ENCODE measurements at regions not wholly inside any gene's neighbourhood (a gene's known extent, or its start where the extent isn't known, plus 50 kb on each side); places are given as distances from the start of the nearest gene placed in this dataset.

DNA sequence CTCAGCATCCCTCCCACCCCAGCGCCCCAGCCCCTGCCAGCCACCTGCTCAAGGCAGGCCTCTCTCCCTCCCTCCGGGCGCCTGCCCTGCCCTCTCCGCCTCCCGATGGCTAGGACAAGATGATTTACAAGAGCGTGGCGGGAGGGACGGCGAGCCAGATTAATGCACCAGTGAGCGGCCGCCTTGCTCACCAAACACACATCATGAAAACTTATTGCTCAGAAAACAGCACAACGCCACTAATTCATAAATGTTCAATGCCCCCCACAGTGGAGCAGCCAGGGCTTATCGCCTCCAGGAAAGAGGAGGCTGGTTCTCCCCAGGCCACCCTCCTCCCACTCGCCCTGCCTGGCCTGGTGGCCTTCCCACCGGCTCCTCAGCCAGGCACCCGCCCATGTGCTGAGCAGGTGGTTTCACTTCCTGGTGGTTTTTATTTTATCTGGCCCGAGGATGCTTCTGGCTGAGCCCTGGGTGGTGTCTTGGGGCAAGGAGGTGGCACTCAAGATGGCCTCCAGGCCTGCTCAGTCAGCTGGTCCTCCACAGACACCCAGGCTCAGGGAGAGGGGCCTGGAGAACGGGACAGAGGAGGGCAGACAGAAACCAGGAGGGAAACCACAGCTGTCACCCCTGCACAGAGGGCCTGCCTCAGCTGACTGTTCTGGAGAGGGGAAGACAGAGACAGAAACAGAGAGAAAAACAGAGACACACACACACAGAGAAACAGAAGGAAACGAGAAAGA, 284.9 kb downstream of the UACA start:
- no peaks in the 10 kb centered on the region for H3K4me1 ChIP-seq (ENCODE audit: control insufficient read depth, insufficient read depth, low read length)
- no peaks in the 10 kb centered on the region for H3K36me3 ChIP-seq (ENCODE audit: control insufficient read depth, insufficient read depth, low read length)
- H3K27ac ChIP-seq (ENCODE audit: low read depth, low read length), result no peak overlapping the region
- no peak overlapping the region for H3K4me3 ChIP-seq (ENCODE audit: low read depth, low read length)
- H3K9ac ChIP-seq (ENCODE audit: low read depth, low read length), result no peak overlapping the region
- no peaks in the 10 kb centered on the region for H3K27me3 ChIP-seq (ENCODE audit: control insufficient read depth, insufficient read depth, low read length)
- H3K9me3 ChIP-seq (ENCODE audit: control insufficient read depth, insufficient read depth, low read length), result no peaks in the 10 kb centered on the region

DNA sequence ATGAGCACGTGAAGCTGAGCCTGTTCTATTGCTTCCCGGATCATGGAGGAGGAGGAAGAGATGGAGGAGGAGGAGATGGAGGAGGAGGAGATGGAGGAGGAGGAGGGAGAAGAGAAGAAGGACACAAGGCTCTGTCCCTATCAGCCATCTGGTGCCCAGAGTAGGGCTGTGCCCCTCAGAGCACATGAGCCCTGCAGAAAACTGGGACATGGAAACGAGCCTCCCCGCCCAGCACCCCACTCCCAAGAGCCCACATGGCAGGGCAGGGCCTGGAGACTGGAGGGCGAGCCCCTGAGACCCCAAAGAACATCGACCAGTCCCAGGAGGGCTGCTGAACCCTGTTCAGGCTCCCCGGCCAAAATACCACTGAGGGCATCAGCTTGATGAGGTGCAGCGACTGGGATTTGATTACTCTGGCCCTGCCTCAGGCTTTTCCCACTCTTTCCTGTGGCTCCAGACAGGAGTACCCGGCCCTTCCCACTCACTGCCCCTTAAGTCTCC, 285.6 kb downstream of the UACA start:
- no peaks in the 10 kb centered on the region for H3K9me3 ChIP-seq (ENCODE audit: control insufficient read depth, insufficient read depth, low read length)
- no peak overlapping the region for H3K4me3 ChIP-seq (ENCODE audit: low read depth, low read length)
- no peak overlapping the region for H3K27ac ChIP-seq (ENCODE audit: low read depth, low read length)
- no peaks in the 10 kb centered on the region for H3K27me3 ChIP-seq (ENCODE audit: control insufficient read depth, insufficient read depth, low read length)
- no peaks in the 10 kb centered on the region for H3K36me3 ChIP-seq (ENCODE audit: control insufficient read depth, insufficient read depth, low read length)
- H3K9ac ChIP-seq (ENCODE audit: low read depth, low read length), result no peak overlapping the region
- no peaks in the 10 kb centered on the region for H3K4me1 ChIP-seq (ENCODE audit: control insufficient read depth, insufficient read depth, low read length)

DNA sequence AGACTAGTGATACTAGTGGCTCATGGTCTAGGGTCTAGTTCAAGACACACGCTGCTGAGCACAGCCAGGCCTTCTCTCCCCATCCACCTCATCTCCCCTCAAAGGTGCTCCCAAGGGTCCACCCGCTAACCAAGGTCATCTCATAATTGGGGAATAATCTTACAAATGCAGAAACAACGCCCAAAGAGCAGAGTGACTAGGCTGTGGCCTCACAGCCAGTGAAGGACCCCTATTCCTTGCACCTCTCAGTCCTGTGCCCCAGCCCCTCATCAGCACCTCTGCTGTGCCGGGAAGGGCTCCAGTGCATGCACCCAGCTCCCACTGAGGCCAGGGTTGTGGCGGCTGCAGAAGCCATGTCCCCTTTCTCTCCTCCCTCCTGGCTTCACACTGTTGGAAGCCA, 286.9 kb downstream of the UACA start:
- H3K9me3 ChIP-seq (ENCODE audit: control insufficient read depth, insufficient read depth, low read length), result no peaks in the 10 kb centered on the region
- H3K27me3 ChIP-seq (ENCODE audit: control insufficient read depth, insufficient read depth, low read length), result no peaks in the 10 kb centered on the region
- H3K27ac ChIP-seq (ENCODE audit: low read depth, low read length), result no peak overlapping the region
- no peak overlapping the region for H3K4me3 ChIP-seq (ENCODE audit: low read depth, low read length)
- no peak overlapping the region for H3K9ac ChIP-seq (ENCODE audit: low read depth, low read length)
- no peaks in the 10 kb centered on the region for H3K4me1 ChIP-seq (ENCODE audit: control insufficient read depth, insufficient read depth, low read length)
- H3K36me3 ChIP-seq (ENCODE audit: control insufficient read depth, insufficient read depth, low read length), result no peaks in the 10 kb centered on the region

DNA sequence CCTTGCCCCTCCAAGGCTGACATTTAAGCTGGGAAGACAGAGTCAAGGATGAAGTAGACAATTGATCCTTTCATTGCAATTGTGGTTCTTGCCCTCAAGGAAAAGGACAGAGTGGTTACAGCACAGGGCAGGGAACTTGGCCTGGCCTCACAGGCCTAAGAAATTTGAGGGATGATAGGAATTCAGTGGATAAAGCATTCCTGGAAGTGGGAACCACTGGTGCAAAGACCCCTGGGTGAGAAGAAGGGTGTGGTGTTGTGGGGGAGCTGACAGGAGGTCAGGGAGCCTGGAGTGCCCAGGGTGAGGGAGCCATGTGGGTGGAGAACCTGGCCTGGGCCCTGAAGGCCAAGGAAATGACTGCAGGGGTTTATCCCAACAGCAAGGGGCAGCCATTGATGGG, 287.4 kb downstream of the UACA start:
- Histone ChIP-seq H3K4me1 (ENCODE audit: control insufficient read depth, insufficient read depth, low read length) (no peaks in the 10 kb centered on the region), H3K9me3 (ENCODE audit: control insufficient read depth, insufficient read depth, low read length) (no peaks in the 10 kb centered on the region), H3K36me3 (ENCODE audit: control insufficient read depth, insufficient read depth, low read length) (no peaks in the 10 kb centered on the region), H3K4me3 (ENCODE audit: low read depth, low read length) (no peak overlapping the region), H3K27ac (ENCODE audit: low read depth, low read length) (no peak overlapping the region), H3K27me3 (ENCODE audit: control insufficient read depth, insufficient read depth, low read length) (no peaks in the 10 kb centered on the region; the same call in 1 of the 2 replicates), H3K9ac (ENCODE audit: low read depth, low read length) (no peak overlapping the region)

DNA sequence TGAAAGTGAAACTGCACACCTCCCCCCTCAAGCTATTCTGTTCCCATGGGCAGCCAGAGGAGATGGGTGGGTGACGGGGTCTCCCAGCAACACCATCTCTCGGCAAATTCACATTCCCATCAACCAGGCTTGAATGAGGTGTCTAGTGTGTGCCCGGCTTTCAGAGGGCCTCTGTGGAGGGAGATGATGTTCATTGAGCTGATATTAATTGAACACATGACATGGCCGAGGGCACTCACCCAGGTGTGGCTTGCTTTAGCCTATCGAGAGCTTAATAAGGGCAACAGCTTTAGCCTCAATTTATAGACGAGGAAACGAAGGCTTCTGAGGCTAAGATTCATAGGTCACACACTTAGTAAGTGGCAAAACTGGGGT, 288.0 kb downstream of the UACA start:
- H3K9me3 ChIP-seq (ENCODE audit: control insufficient read depth, insufficient read depth, low read length), result no peaks in the 10 kb centered on the region
- H3K27ac ChIP-seq (ENCODE audit: low read depth, low read length), result no peak overlapping the region
- no peaks in the 10 kb centered on the region; the same call in 1 of the 2 replicates for H3K27me3 ChIP-seq (ENCODE audit: control insufficient read depth, insufficient read depth, low read length)
- H3K36me3 ChIP-seq (ENCODE audit: control insufficient read depth, insufficient read depth, low read length), result no peaks in the 10 kb centered on the region
- no peak overlapping the region for H3K9ac ChIP-seq (ENCODE audit: low read depth, low read length)
- no peaks in the 10 kb centered on the region for H3K4me1 ChIP-seq (ENCODE audit: control insufficient read depth, insufficient read depth, low read length)
- no peak overlapping the region for H3K4me3 ChIP-seq (ENCODE audit: low read depth, low read length)

DNA sequence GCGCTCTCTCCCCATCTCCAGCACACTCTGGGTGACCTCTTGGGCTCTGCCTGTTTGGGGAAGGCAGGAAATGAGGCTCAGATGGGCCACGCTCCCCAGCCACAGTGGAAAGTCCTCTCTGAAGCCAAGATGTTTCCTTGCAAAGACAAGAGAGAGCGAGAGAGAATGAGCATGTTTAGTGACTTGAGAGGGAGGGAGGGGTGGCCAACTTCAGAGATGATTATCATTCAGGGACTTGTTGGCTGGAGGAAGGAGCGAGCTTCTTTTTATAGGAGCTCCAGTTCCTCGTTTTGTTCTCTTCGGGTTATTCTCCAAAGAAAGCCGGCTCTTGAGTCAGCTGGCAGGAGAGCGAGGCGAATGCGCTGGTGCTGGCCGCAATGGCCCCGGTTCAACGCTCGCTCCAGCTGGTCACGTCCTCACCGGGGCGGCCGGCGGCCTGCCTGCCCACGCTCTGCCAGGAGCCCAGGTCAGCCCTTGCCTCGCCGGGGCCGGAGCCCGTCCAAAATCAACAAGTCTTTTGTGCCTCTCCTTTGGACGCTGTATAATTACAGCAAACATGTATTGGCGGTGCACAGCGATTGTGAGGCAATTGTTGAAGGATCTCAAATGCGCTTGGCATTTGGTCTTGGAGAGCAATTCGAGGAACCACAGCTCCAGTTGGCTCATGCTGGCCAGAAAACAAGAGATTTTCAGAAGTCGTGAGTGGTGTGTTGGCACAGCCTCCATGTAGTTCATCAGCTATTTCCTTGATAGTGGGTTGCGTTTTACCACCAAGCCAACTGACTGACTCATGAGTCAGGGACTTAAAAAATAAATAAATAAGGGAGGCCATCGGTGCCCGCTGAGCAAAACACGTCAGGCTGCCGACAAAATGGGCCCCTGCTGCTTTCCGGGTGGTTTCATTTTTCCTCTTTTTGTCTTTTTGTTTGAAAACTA, 288.6 kb downstream of the UACA start:
- Histone ChIP-seq H3K9ac (ENCODE audit: low read depth, low read length) (no peak overlapping the region), H3K4me1 (ENCODE audit: control insufficient read depth, insufficient read depth, low read length) (no peaks in the 10 kb centered on the region), H3K27ac (ENCODE audit: low read depth, low read length) (no peak overlapping the region), H3K9me3 (ENCODE audit: control insufficient read depth, insufficient read depth, low read length) (no peaks in the 10 kb centered on the region), H3K36me3 (ENCODE audit: control insufficient read depth, insufficient read depth, low read length) (no peaks in the 10 kb centered on the region), H3K27me3 (ENCODE audit: control insufficient read depth, insufficient read depth, low read length) (no peaks in the 10 kb centered on the region; the same call in 1 of the 2 replicates), H3K4me3 (ENCODE audit: low read depth, low read length) (no peak overlapping the region)

DNA sequence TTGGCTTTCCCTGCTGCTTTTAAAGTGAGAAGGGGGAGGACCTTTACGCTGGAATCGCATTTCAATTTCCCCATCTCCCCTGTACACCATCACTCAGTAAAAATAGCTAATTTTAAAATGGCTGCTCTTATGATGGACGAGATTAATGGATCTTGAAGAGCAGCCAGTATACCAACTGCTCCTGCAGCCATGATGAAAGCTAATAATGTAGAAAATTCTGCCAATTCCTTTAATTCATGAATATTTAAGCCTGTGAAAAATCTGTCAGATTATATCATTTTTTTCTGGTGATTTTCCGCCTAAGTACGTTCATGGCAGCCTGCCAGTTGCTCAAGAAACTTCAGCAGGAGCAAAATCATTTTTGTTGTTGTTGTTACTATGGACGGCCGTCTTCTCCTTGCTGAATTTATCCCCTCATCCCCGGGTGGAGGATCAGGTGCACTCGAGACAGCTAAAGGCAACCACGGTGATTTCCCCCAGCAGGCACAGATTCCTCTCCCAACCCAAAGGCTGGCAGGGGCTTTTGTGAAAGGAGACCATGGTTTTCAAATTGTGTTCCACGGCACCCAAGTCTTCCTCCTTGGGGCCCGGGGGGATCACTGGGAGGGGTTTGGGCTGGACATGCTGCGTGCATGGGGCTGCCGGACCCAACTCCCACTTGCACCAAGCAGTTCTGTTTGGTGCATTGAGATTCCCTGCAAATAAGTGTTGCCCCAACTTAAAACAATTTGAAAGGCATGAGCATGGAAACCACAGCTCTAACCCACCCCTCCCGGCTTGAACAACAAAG, 289.6 kb downstream of the UACA start:
- H3K4me1 ChIP-seq (ENCODE audit: control insufficient read depth, insufficient read depth, low read length), result no peaks in the 10 kb centered on the region
- H3K4me3 ChIP-seq (ENCODE audit: low read depth, low read length), result no peak overlapping the region
- H3K27me3 ChIP-seq (ENCODE audit: control insufficient read depth, insufficient read depth, low read length), result no peaks in the 10 kb centered on the region; the same call in none of the 2 replicates
- H3K9ac ChIP-seq (ENCODE audit: low read depth, low read length), result no peak overlapping the region
- no peaks in the 10 kb centered on the region for H3K9me3 ChIP-seq (ENCODE audit: control insufficient read depth, insufficient read depth, low read length)
- H3K27ac ChIP-seq (ENCODE audit: low read depth, low read length), result no peak overlapping the region
- no peaks in the 10 kb centered on the region for H3K36me3 ChIP-seq (ENCODE audit: control insufficient read depth, insufficient read depth, low read length)

DNA sequence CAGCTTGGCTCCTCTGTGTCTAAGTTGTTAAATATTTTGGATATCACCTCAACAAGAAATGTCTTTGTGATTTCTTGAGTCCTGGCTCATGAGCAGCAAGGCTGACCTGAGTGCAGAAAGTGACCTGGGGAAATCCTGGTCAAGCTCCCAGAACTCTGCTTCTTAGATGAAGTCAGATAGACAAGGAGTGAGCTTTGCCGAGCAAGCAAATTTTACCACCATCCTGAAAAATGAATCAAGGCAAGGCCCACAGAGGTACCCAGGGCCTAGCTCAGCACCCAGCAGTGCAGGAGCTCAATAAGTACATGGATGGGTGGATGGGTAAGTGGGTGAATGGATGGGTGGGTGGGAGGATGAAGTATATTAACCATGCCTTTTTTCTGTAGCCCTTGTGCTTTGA, 291.8 kb downstream of the UACA start:
- Histone ChIP-seq H3K4me3 (ENCODE audit: low read depth, low read length) (no peak overlapping the region), H3K9ac (ENCODE audit: low read depth, low read length) (no peak overlapping the region), H3K4me1 (ENCODE audit: control insufficient read depth, insufficient read depth, low read length) (no peaks in the 10 kb centered on the region), H3K27me3 (ENCODE audit: control insufficient read depth, insufficient read depth, low read length) (no peaks in the 10 kb centered on the region; the same call in none of the 2 replicates), H3K36me3 (ENCODE audit: control insufficient read depth, insufficient read depth, low read length) (no peaks in the 10 kb centered on the region), H3K9me3 (ENCODE audit: control insufficient read depth, insufficient read depth, low read length) (no peaks in the 10 kb centered on the region), H3K27ac (ENCODE audit: low read depth, low read length) (no peak overlapping the region)

DNA sequence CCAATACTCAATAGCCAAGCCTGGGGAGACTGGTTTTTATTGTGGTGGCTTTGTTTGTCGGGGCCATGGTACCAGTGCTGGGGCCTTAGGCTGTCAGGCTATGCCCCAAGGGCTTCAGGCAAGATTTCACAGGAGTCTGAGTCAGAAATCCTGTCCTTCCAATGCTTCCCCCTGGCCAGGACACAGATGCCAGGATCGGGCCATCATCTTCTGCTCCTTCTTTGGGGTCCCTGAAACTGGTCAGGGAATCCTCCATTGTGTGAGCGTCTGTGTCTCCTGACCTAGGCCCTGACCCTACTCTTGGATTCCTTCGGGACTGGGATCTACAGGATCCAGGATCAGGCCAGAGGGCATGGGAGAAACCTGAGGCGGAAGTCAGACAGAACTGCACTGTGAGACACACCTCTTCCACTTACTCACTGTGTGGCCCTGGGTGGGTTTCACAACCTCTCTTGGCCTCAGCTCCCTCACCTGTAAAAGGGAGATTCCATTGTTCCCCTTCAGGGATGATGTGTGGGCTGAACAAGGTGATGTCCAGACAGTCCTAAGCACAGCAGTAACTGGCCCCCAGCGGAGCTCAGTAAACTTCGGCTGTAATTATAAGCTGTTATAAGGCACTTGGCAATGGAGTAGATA, 292.7 kb downstream of the UACA start:
- Histone ChIP-seq H3K4me3 (ENCODE audit: low read depth, low read length) (no peak overlapping the region), H3K4me1 (ENCODE audit: control insufficient read depth, insufficient read depth, low read length) (no peaks in the 10 kb centered on the region), H3K9me3 (ENCODE audit: control insufficient read depth, insufficient read depth, low read length) (no peaks in the 10 kb centered on the region), H3K27me3 (ENCODE audit: control insufficient read depth, insufficient read depth, low read length) (no peaks in the 10 kb centered on the region; the same call in none of the 2 replicates), H3K36me3 (ENCODE audit: control insufficient read depth, insufficient read depth, low read length) (no peaks in the 10 kb centered on the region), H3K9ac (ENCODE audit: low read depth, low read length) (no peak overlapping the region), H3K27ac (ENCODE audit: low read depth, low read length) (no peak overlapping the region)

Measured in HUES48 (cell line).